GM15510 (cell line): ENCODE measurements at regions not wholly inside any gene's neighbourhood (a gene's known extent, or its start where the extent isn't known, plus 50 kb on each side); places are given as distances from the start of the nearest gene placed in this dataset.

Source experiments
- POLR2A ChIP-seq: IDR thresholded peaks from 3 replicates; pipeline ENCODE4 v1.6.1; 2011; ENCODE audit warnings: borderline replicate concordance; ENCODE audit not compliant: insufficient read length; ENCODE audit errors: extremely low read depth

- TF ChIP-seq POLR2A: no peak
Measured at GRCh38 chr7:68458010-68458908, 1140.0 kb upstream of the AUTS2 start.

GRCh38 chr7:68461430-68461829 is 1136.8 kb upstream of the AUTS2 start:
- TF ChIP-seq POLR2A: no peak

- TF ChIP-seq POLR2A: no peak
Measured at GRCh38 chr7:68470836-68471435, 1127.3 kb upstream of the AUTS2 start.

- TF ChIP-seq POLR2A: no peak
Measured at GRCh38 chr7:68472688-68473087, 1125.6 kb upstream of the AUTS2 start.

GRCh38 chr7:68474661-68475216 is 1123.5 kb upstream of the AUTS2 start:
- TF ChIP-seq POLR2A: no peak

GRCh38 chr7:68476966-68477365 is 1121.3 kb upstream of the AUTS2 start:
- TF ChIP-seq POLR2A: no peak

- no peak for TF ChIP-seq POLR2A
Measured at GRCh38 chr7:68478326-68478725, 1119.9 kb upstream of the AUTS2 start.

GRCh38 chr7:68482800-68483199 is 1115.5 kb upstream of the AUTS2 start:
- no peak for TF ChIP-seq POLR2A

- TF ChIP-seq POLR2A: no peak
Measured at GRCh38 chr7:68484731-68485130, 1113.5 kb upstream of the AUTS2 start.

GRCh38 chr7:68485253-68485917 is 1112.9 kb upstream of the AUTS2 start:
- TF ChIP-seq POLR2A: no peak

GRCh38 chr7:68488341-68489060 is 1109.8 kb upstream of the AUTS2 start:
- TF ChIP-seq POLR2A: no peak

- no peak for TF ChIP-seq POLR2A
Measured at GRCh38 chr7:68491523-68492358, 1106.5 kb upstream of the AUTS2 start.

- no peak for TF ChIP-seq POLR2A
Measured at GRCh38 chr7:68492359-68492690, 1106.0 kb upstream of the AUTS2 start.

GRCh38 chr7:68503400-68503799 is 1094.9 kb upstream of the AUTS2 start:
- TF ChIP-seq POLR2A: no peak

GRCh38 chr7:68504716-68505115 is 1093.6 kb upstream of the AUTS2 start:
- TF ChIP-seq POLR2A: no peak

- no peak for TF ChIP-seq POLR2A
Measured at GRCh38 chr7:68505721-68506120, 1092.6 kb upstream of the AUTS2 start.
